GM12891 (cell line): ENCODE measurements at regions not wholly inside any gene's neighbourhood (a gene's known extent, or its start where the extent isn't known, plus 50 kb on each side); places are given as distances from the start of the nearest gene placed in this dataset.

Experiments used
- PAX5 ChIP-seq: IDR thresholded peaks from 2 replicates; pipeline ENCODE4 v1.6.1; 2011; ENCODE audit warnings: low read length, moderate library complexity, mild to moderate bottlenecking; ENCODE audit not compliant: insufficient read depth, severe bottlenecking
- POLR2A ChIP-seq: IDR thresholded peaks from 2 replicates; pipeline ENCODE4 v1.6.1; 2011; ENCODE audit warnings: low read depth, low read length, control low read depth
- POLR2AphosphoS5 ChIP-seq: IDR thresholded peaks from 2 replicates; pipeline ENCODE4 v1.6.1; 2011; ENCODE audit warnings: low read depth, low read length, control low read depth
- POU2F2 ChIP-seq: IDR thresholded peaks from 2 replicates; pipeline ENCODE4 v1.6.1; 2011; ENCODE audit warnings: low read depth, mild to moderate bottlenecking, control low read depth, low read length, moderate library complexity
- SPI1 ChIP-seq: IDR thresholded peaks from 2 replicates; pipeline ENCODE4 v1.6.1; 2011; ENCODE audit warnings: low read depth, low read length, control low read depth
- TAF1 ChIP-seq: IDR thresholded peaks from 2 replicates; pipeline ENCODE4 v1.6.1; 2011; ENCODE audit warnings: low read depth, low read length, control low read depth

DNA sequence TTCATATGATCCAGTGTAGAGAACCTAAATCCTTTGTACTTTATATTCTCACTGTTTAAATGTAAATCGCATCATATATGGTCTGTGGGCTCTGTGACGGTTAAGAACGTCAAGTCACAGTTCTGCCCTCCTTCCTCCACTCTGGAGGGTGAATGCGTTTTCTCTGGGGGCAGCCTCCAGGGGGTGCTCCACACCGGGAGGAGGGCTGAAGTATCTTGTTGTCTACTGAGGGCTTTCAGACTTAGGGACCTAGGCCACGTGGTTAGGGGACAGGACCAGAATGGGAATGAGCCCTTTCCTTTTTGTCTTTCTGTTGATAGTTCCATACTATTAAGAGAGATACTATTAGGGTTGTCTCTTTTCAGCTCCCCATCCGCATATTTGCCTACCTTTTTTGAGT is 504.9 kb downstream of the FGF9 start:
- TF ChIP-seq POLR2A (no peak), POLR2AphosphoS5 (no peak), TAF1 (no peak), POU2F2 (no peak), SPI1 (no peak), PAX5 (no peak)
